B cell (primary cell): ENCODE measurements at regions not wholly inside any gene's neighbourhood (a gene's known extent, or its start where the extent isn't known, plus 50 kb on each side); places are given as distances from the start of the nearest gene placed in this dataset.

Experiments used
- CTCF ChIP-seq: fragments of 200-600 bp; IDR thresholded peaks from one replicate; pipeline ENCODE4 v1.8.0; 2022; ENCODE audit warnings: antibody characterized with exemption, mild to moderate bottlenecking
- EZH2 ChIP-seq: IDR thresholded peaks from 2 replicates; pipeline ENCODE4 v1.6.1; 2012; ENCODE audit warnings: borderline replicate concordance, low read depth, mild to moderate bottlenecking, moderate library complexity, low read length; ENCODE audit not compliant: insufficient read depth, poor library complexity, severe bottlenecking

- TF ChIP-seq CTCF, result no peak
- TF ChIP-seq EZH2, result no peak
Measured at GRCh38 chr6:40146902-40147301, 212.6 kb upstream of the MOCS1 start.
